ENCODE measurements at regions not wholly inside any gene's neighbourhood (a gene's known extent, or its start where the extent isn't known, plus 50 kb on each side); places are given as distances from the start of the nearest gene placed in this dataset.

DNA sequence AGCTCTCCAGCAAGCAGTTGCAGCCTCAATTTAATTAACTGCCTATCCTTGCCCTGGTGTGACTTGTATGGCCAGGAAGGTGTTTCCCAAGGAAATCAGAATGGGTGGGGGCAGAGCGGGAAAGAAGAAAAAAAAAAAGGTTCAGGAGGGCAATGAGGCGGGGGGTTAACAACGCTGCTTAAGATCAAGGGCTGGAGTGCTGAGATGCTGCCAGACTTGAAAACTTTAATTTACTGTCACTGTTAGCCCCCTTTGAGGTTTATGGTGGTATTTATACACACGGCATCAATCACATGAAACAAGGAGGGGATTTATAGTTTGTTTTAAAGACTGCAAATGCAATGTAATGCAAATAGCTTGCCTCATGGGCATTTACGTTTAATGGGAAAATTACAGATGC, 319.4 kb upstream of the NR2F2 start (continued):
- TF ChIP-seq, protein P1, sequence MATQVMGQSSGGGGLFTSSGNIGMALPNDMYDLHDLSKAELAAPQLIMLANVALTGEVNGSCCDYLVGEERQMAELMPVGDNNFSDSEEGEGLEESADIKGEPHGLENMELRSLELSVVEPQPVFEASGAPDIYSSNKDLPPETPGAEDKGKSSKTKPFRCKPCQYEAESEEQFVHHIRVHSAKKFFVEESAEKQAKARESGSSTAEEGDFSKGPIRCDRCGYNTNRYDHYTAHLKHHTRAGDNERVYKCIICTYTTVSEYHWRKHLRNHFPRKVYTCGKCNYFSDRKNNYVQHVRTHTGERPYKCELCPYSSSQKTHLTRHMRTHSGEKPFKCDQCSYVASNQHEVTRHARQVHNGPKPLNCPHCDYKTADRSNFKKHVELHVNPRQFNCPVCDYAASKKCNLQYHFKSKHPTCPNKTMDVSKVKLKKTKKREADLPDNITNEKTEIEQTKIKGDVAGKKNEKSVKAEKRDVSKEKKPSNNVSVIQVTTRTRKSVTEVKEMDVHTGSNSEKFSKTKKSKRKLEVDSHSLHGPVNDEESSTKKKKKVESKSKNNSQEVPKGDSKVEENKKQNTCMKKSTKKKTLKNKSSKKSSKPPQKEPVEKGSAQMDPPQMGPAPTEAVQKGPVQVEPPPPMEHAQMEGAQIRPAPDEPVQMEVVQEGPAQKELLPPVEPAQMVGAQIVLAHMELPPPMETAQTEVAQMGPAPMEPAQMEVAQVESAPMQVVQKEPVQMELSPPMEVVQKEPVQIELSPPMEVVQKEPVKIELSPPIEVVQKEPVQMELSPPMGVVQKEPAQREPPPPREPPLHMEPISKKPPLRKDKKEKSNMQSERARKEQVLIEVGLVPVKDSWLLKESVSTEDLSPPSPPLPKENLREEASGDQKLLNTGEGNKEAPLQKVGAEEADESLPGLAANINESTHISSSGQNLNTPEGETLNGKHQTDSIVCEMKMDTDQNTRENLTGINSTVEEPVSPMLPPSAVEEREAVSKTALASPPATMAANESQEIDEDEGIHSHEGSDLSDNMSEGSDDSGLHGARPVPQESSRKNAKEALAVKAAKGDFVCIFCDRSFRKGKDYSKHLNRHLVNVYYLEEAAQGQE (IDR thresholded peaks at IDR 0.05; ENCODE audit: unreplicated experiment) = no peak
- TF ChIP-seq ZNF114 (CRISPR knock-in tag; IDR thresholded peaks at IDR 0.05) = no peak
- TF ChIP-seq EZH2 (IDR thresholded peaks at IDR 0.05; ENCODE audit: low read depth, unreplicated experiment) = no peak
- no peak for TF ChIP-seq JUNB (IDR thresholded peaks at IDR 0.05; ENCODE audit: unreplicated experiment)

DNA sequence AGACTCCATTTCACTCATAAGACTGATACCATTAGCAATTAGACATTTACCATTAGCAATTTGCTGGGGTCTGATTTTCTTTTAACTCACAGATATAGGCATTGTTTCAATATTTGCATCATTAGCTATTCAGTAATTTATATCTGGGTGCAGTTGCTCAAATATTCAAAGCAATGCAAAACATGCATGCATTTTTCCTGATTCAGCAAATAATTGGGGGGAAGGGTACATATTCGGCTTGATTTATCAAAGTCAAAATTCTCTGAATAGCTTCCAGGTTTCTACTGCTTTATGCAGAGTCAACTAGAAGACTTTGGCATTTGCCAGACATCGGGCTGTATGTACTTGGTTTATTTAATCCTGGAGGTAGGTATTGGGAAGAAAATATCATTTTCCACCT, 315.6 kb upstream of the NR2F2 start:
- H2AFZ ChIP-seq = no peak overlapping the region
- H3K9me2 ChIP-seq (ENCODE audit: insufficient read depth) = peaks cover 3% of the 10 kb centered on the region; the same call in 1 of the 2 replicates
- Mint-ChIP-seq H3K4me1 (peaks cover 4% of the 10 kb centered on the region; the same call in 1 of the 3 replicates), H3K9me3 (no peaks in the 10 kb centered on the region), H3K27ac (no peak overlapping the region), H3K4me3 (no peak overlapping the region), H3K36me3 (ENCODE audit: low read depth) (no peaks in the 10 kb centered on the region), H3K27me3 (ENCODE audit: insufficient read depth, low read depth, poor library complexity) (no peaks in the 10 kb centered on the region)
- no peaks in the 10 kb centered on the region for H3K27me3 ChIP-seq (ENCODE audit: insufficient read depth)
- no peak for TF ChIP-seq NANOG (IDR thresholded peaks at IDR 0.05; ENCODE audit: borderline replicate concordance)
- TF ChIP-seq, protein P2, sequence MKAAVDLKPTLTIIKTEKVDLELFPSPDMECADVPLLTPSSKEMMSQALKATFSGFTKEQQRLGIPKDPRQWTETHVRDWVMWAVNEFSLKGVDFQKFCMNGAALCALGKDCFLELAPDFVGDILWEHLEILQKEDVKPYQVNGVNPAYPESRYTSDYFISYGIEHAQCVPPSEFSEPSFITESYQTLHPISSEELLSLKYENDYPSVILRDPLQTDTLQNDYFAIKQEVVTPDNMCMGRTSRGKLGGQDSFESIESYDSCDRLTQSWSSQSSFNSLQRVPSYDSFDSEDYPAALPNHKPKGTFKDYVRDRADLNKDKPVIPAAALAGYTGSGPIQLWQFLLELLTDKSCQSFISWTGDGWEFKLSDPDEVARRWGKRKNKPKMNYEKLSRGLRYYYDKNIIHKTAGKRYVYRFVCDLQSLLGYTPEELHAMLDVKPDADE (IDR thresholded peaks at IDR 0.05) = no peak
- no peak for TF ChIP-seq ZNF331 (CRISPR knock-in tag; IDR thresholded peaks at IDR 0.05; ENCODE audit: low read depth)
- no peak for TF ChIP-seq CREB1 (CRISPR knock-in tag; IDR thresholded peaks at IDR 0.05; ENCODE audit: low read depth)
- TF ChIP-seq STAT1 (IDR thresholded peaks at IDR 0.05; ENCODE audit: unreplicated experiment) = no peak
- TF ChIP-seq, protein P3, sequence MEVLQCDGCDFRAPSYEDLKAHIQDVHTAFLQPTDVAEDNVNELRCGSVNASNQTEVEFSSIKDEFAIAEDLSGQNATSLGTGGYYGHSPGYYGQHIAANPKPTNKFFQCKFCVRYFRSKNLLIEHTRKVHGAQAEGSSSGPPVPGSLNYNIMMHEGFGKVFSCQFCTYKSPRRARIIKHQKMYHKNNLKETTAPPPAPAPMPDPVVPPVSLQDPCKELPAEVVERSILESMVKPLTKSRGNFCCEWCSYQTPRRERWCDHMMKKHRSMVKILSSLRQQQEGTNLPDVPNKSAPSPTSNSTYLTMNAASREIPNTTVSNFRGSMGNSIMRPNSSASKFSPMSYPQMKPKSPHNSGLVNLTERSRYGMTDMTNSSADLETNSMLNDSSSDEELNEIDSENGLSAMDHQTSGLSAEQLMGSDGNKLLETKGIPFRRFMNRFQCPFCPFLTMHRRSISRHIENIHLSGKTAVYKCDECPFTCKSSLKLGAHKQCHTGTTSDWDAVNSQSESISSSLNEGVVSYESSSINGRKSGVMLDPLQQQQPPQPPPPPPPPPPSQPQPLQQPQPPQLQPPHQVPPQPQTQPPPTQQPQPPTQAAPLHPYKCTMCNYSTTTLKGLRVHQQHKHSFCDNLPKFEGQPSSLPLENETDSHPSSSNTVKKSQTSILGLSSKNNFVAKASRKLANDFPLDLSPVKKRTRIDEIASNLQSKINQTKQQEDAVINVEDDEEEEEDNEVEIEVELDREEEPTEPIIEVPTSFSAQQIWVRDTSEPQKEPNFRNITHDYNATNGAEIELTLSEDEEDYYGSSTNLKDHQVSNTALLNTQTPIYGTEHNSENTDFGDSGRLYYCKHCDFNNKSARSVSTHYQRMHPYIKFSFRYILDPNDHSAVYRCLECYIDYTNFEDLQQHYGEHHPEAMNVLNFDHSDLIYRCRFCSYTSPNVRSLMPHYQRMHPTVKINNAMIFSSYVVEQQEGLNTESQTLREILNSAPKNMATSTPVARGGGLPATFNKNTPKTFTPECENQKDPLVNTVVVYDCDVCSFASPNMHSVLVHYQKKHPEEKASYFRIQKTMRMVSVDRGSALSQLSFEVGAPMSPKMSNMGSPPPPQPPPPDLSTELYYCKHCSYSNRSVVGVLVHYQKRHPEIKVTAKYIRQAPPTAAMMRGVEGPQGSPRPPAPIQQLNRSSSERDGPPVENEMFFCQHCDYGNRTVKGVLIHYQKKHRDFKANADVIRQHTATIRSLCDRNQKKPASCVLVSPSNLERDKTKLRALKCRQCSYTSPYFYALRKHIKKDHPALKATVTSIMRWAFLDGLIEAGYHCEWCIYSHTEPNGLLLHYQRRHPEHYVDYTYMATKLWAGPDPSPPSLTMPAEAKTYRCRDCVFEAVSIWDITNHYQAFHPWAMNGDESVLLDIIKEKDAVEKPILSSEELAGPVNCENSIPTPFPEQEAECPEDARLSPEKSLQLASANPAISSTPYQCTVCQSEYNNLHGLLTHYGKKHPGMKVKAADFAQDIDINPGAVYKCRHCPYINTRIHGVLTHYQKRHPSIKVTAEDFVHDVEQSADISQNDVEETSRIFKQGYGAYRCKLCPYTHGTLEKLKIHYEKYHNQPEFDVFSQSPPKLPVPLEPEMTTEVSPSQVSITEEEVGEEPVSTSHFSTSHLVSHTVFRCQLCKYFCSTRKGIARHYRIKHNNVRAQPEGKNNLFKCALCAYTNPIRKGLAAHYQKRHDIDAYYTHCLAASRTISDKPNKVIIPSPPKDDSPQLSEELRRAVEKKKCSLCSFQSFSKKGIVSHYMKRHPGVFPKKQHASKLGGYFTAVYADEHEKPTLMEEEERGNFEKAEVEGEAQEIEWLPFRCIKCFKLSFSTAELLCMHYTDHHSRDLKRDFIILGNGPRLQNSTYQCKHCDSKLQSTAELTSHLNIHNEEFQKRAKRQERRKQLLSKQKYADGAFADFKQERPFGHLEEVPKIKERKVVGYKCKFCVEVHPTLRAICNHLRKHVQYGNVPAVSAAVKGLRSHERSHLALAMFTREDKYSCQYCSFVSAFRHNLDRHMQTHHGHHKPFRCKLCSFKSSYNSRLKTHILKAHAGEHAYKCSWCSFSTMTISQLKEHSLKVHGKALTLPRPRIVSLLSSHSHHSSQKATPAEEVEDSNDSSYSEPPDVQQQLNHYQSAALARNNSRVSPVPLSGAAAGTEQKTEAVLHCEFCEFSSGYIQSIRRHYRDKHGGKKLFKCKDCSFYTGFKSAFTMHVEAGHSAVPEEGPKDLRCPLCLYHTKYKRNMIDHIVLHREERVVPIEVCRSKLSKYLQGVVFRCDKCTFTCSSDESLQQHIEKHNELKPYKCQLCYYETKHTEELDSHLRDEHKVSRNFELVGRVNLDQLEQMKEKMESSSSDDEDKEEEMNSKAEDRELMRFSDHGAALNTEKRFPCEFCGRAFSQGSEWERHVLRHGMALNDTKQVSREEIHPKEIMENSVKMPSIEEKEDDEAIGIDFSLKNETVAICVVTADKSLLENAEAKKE (CRISPR knock-in tag; IDR thresholded peaks at IDR 0.05) = no peak
- no peak for TF ChIP-seq ZNF114 (CRISPR knock-in tag; IDR thresholded peaks at IDR 0.05)
- no peak for TF ChIP-seq EZH2phosphoT487 (IDR thresholded peaks at IDR 0.05; ENCODE audit: unreplicated experiment)
- TF ChIP-seq, protein P4, sequence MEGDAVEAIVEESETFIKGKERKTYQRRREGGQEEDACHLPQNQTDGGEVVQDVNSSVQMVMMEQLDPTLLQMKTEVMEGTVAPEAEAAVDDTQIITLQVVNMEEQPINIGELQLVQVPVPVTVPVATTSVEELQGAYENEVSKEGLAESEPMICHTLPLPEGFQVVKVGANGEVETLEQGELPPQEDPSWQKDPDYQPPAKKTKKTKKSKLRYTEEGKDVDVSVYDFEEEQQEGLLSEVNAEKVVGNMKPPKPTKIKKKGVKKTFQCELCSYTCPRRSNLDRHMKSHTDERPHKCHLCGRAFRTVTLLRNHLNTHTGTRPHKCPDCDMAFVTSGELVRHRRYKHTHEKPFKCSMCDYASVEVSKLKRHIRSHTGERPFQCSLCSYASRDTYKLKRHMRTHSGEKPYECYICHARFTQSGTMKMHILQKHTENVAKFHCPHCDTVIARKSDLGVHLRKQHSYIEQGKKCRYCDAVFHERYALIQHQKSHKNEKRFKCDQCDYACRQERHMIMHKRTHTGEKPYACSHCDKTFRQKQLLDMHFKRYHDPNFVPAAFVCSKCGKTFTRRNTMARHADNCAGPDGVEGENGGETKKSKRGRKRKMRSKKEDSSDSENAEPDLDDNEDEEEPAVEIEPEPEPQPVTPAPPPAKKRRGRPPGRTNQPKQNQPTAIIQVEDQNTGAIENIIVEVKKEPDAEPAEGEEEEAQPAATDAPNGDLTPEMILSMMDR (conservative IDR thresholded peaks at IDR 0.05; ENCODE audit: low read depth in 2 of 2) = no peak
- no peak for TF ChIP-seq POLR2AphosphoS5 (IDR thresholded peaks at IDR 0.05; ENCODE audit: low read depth)
- H3K4me1 ChIP-seq (ENCODE audit: insufficient read depth) = no peaks in the 10 kb centered on the region
- H3K27ac ChIP-seq (ENCODE audit: low read depth) = no peak overlapping the region
- no peak for DNase-seq (ENCODE audit: low spot score)
- no peak overlapping the region for H3K4me3 ChIP-seq
- no peak for ATAC-seq
- no peaks in the 10 kb centered on the region for H3F3A ChIP-seq (replicated peaks; ENCODE audit: low read depth)
- H4K20me1 ChIP-seq (replicated peaks; ENCODE audit: insufficient read depth) = no peaks in the 10 kb centered on the region
- H3K79me2 ChIP-seq (replicated peaks; ENCODE audit: insufficient read depth) = no peaks in the 10 kb centered on the region
- H3K4me2 ChIP-seq = no peak overlapping the region
- no peaks in the 10 kb centered on the region for H3K36me3 ChIP-seq (ENCODE audit: insufficient read depth)
